DND-41 (cell line): ENCODE measurements at regions not wholly inside any gene's neighbourhood (a gene's known extent, or its start where the extent isn't known, plus 50 kb on each side); places are given as distances from the start of the nearest gene placed in this dataset.

Experiments used
- EZH2 ChIP-seq: IDR thresholded peaks from 3 replicates; pipeline ENCODE4 v1.6.1; 2012; ENCODE audit warnings: borderline replicate concordance, low read depth, mild to moderate bottlenecking, moderate library complexity, low read length, inconsistent platforms; ENCODE audit not compliant: severe bottlenecking
- TF ChIP-seq, protein P1 (sequence below): IDR thresholded peaks from 2 replicates; pipeline ENCODE4 v1.5.1; 2012; ENCODE audit warnings: borderline replicate concordance, low read length, moderate library complexity, mild to moderate bottlenecking; ENCODE audit not compliant: poor library complexity, severe bottlenecking; ENCODE audit errors: extremely low read depth

DNA sequence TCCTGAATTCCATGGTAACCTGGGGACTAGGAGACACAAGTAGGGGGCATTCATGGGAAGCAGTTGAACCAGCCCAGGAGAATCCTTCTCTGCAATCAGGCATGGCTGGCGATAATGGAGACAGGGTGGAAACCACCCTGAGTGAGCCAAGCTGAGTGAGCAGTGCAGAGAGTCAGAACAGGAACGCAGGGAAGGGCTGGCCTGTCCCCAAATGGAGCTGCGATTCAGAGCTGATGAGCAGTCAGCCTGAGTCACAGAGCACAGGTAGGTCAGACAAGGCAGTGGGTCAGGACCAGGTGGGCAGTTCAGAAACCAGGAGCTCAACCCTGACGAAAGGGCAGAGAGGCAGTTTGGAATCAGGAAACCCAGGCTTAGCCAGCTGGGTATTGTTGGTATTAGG lies 129.0 kb downstream of the BTC start:
- TF ChIP-seq, protein P1, sequence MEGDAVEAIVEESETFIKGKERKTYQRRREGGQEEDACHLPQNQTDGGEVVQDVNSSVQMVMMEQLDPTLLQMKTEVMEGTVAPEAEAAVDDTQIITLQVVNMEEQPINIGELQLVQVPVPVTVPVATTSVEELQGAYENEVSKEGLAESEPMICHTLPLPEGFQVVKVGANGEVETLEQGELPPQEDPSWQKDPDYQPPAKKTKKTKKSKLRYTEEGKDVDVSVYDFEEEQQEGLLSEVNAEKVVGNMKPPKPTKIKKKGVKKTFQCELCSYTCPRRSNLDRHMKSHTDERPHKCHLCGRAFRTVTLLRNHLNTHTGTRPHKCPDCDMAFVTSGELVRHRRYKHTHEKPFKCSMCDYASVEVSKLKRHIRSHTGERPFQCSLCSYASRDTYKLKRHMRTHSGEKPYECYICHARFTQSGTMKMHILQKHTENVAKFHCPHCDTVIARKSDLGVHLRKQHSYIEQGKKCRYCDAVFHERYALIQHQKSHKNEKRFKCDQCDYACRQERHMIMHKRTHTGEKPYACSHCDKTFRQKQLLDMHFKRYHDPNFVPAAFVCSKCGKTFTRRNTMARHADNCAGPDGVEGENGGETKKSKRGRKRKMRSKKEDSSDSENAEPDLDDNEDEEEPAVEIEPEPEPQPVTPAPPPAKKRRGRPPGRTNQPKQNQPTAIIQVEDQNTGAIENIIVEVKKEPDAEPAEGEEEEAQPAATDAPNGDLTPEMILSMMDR: no peak
- TF ChIP-seq EZH2: no peak
